ENCODE measurements at regions not wholly inside any gene's neighbourhood (a gene's known extent, or its start where the extent isn't known, plus 50 kb on each side); places are given as distances from the start of the nearest gene placed in this dataset.

- Histone ChIP-seq H3K9ac (ENCODE audit: low read length) (no peak overlapping the region), H3K27ac (ENCODE audit: low read depth, low read length) (no peak overlapping the region), H3K4me1 (ENCODE audit: control insufficient read depth, insufficient read depth, low read length) (no peaks in the 10 kb centered on the region)
These were observed 516.7 kb upstream of the MGMT start for GRCh38 chr10:128950159-128950915.

DNA sequence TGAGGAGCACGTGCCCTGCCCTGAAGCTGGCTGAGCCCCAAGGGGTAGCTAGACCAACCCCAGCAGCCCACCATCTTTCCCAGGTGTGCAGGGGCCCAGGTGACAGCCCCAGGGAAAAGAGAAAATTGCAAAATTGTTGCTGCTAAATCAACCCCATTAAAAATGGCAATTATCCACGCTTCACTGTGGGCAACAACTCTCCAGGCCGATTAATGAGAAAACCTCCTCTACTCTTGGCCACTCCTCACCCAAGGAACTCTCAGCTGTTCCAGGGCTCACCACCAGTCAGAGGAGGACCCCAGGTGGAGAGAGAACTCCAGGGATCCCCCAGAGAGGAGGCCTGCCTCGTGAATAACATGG is 516.1 kb upstream of the MGMT start:
- H3K4me1 ChIP-seq (ENCODE audit: control insufficient read depth, insufficient read depth, low read length) = no peaks in the 10 kb centered on the region

More at GRCh38 chr10:128950159-128950915, 516.7 kb upstream of the MGMT start:
- no peaks in the 10 kb centered on the region for H3K36me3 ChIP-seq (ENCODE audit: control insufficient read depth, insufficient read depth, low read length)
- no peaks in the 10 kb centered on the region for H3K27me3 ChIP-seq (ENCODE audit: control insufficient read depth, insufficient read depth, low read length)
- H3K4me3 ChIP-seq (ENCODE audit: low read length) = no peak overlapping the region

DNA sequence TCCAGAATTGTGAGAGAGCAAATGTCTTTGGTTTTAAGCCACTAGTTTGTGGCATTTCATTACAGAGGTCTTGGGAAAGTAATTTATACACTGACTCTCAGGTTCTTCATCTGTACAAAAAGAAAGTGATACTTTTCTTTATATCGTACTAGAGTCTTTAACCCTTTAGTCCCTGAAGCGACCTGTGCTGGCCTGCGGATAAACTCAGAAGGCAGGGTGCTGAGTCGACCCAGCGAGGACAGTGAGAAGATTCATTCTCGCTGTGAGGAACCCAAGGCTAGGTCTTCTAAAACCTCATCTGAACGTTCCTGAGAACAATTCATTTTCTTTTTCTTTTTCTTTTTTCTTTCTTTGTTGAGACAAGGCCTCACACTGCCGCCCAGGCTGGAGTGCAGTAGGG is 514.2 kb upstream of the MGMT start:
- H3K4me1 ChIP-seq (ENCODE audit: control insufficient read depth, insufficient read depth, low read length) = no peaks in the 10 kb centered on the region
- H3K27ac ChIP-seq (ENCODE audit: low read depth, low read length) = no peak overlapping the region
- H3K36me3 ChIP-seq (ENCODE audit: control insufficient read depth, insufficient read depth, low read length) = no peaks in the 10 kb centered on the region
- no peaks in the 10 kb centered on the region for H3K27me3 ChIP-seq (ENCODE audit: control insufficient read depth, insufficient read depth, low read length)
- H3K4me3 ChIP-seq (ENCODE audit: low read length) = no peak overlapping the region
- H3K9ac ChIP-seq (ENCODE audit: low read length) = no peak overlapping the region

More for the DNA sequence above, 516.1 kb upstream of the MGMT start:
- no peak overlapping the region for H3K27ac ChIP-seq (ENCODE audit: low read depth, low read length)
- no peaks in the 10 kb centered on the region for H3K27me3 ChIP-seq (ENCODE audit: control insufficient read depth, insufficient read depth, low read length)
- H3K36me3 ChIP-seq (ENCODE audit: control insufficient read depth, insufficient read depth, low read length) = no peaks in the 10 kb centered on the region
- H3K9ac ChIP-seq (ENCODE audit: low read length) = no peak overlapping the region
- H3K4me3 ChIP-seq (ENCODE audit: low read length) = no peak overlapping the region

GRCh38 chr10:128956149-128956548 is 510.9 kb upstream of the MGMT start:
- Histone ChIP-seq H3K36me3 (ENCODE audit: control insufficient read depth, insufficient read depth, low read length) (no peaks in the 10 kb centered on the region), H3K4me1 (ENCODE audit: control insufficient read depth, insufficient read depth, low read length) (no peaks in the 10 kb centered on the region), H3K4me3 (ENCODE audit: low read length) (no peak overlapping the region), H3K27me3 (ENCODE audit: control insufficient read depth, insufficient read depth, low read length) (no peaks in the 10 kb centered on the region), H3K27ac (ENCODE audit: low read depth, low read length) (no peak overlapping the region), H3K9ac (ENCODE audit: low read length) (no peak overlapping the region)

- Histone ChIP-seq H3K4me1 (ENCODE audit: control insufficient read depth, insufficient read depth, low read length) (no peaks in the 10 kb centered on the region), H3K4me3 (ENCODE audit: low read length) (no peak overlapping the region), H3K27ac (ENCODE audit: low read depth, low read length) (no peak overlapping the region), H3K27me3 (ENCODE audit: control insufficient read depth, insufficient read depth, low read length) (no peaks in the 10 kb centered on the region), H3K9ac (ENCODE audit: low read length) (no peak overlapping the region), H3K36me3 (ENCODE audit: control insufficient read depth, insufficient read depth, low read length) (no peaks in the 10 kb centered on the region)
These were observed 509.8 kb upstream of the MGMT start for GRCh38 chr10:128957221-128957620.

DNA sequence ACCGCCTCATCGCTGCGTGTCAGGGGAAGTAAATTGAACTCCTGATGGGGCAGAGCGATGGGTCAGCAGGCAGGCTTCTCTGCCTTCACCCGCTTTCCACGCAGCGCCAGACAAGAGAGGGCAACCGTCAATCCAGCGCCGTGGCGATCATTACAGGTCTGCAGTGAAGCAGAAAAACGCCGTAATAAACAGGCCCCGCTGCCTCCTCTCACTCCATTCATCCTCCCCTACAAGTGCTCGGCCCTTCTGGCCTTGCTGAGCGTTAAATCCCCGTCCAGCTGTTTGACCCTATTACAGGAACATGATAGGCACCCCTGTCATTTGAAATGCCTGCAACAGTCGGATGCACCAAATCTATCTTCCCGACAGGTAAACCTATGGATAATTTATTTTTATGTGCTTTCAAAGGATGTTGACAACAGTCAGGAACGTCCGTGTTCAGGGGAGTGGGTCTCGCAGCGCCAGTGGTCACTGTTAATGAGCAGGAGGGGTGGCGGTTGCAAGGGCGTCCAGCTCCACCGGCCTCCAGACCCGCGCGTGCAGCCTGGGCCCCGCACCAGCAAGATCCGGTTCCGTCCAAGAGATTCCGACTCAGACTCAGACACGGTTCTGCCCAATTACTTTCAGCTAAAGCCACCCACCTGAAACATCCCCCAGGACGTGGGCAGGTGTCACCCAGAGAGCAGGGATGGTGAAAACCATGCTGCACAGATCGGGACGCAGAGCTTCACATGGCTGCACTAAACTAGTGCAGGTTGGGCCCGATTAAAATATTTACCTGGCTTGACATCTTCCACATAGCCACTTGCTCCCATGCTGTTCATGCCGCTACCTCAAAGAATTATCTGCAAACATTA is 508.0 kb upstream of the MGMT start:
- Histone ChIP-seq H3K9ac (ENCODE audit: low read length) (no peak overlapping the region), H3K36me3 (ENCODE audit: control insufficient read depth, insufficient read depth, low read length) (no peaks in the 10 kb centered on the region), H3K4me1 (ENCODE audit: control insufficient read depth, insufficient read depth, low read length) (no peaks in the 10 kb centered on the region), H3K27ac (ENCODE audit: low read depth, low read length) (no peak overlapping the region), H3K27me3 (ENCODE audit: control insufficient read depth, insufficient read depth, low read length) (no peaks in the 10 kb centered on the region), H3K4me3 (ENCODE audit: low read length) (no peak overlapping the region)

- Histone ChIP-seq H3K27ac (ENCODE audit: low read depth, low read length) (no peak overlapping the region), H3K4me3 (ENCODE audit: low read length) (no peak overlapping the region), H3K27me3 (ENCODE audit: control insufficient read depth, insufficient read depth, low read length) (no peaks in the 10 kb centered on the region)
These were observed 507.3 kb upstream of the MGMT start for GRCh38 chr10:128959746-128960145.

DNA sequence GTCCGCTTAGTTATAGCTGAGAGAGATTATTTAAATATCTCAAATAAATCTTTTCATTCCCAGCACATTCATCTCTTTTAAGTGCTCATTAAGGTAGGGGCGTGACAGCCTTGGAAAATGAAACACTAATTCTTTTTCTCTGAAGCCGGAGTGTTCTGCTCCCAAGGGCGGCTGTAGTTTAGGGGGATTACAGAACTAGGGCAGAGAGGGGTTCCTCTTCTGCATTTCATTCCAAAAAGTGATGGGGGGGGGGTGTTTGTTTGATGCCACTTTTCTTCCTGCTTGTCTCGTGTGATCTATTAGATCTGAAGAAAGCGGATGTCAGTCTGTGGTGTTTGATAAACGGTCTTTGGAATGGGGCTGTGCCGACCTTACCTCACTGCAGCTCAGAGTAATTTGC is 506.5 kb upstream of the MGMT start:
- Histone ChIP-seq H3K4me1 (ENCODE audit: control insufficient read depth, insufficient read depth, low read length) (no peaks in the 10 kb centered on the region), H3K4me3 (ENCODE audit: low read length) (no peak overlapping the region), H3K36me3 (ENCODE audit: control insufficient read depth, insufficient read depth, low read length) (no peaks in the 10 kb centered on the region), H3K9ac (ENCODE audit: low read length) (no peak overlapping the region), H3K27ac (ENCODE audit: low read depth, low read length) (no peak overlapping the region), H3K27me3 (ENCODE audit: control insufficient read depth, insufficient read depth, low read length) (no peaks in the 10 kb centered on the region)

More at GRCh38 chr10:128959746-128960145, 507.3 kb upstream of the MGMT start:
- Histone ChIP-seq H3K36me3 (ENCODE audit: control insufficient read depth, insufficient read depth, low read length) (no peaks in the 10 kb centered on the region), H3K4me1 (ENCODE audit: control insufficient read depth, insufficient read depth, low read length) (no peaks in the 10 kb centered on the region), H3K9ac (ENCODE audit: low read length) (no peak overlapping the region)

DNA sequence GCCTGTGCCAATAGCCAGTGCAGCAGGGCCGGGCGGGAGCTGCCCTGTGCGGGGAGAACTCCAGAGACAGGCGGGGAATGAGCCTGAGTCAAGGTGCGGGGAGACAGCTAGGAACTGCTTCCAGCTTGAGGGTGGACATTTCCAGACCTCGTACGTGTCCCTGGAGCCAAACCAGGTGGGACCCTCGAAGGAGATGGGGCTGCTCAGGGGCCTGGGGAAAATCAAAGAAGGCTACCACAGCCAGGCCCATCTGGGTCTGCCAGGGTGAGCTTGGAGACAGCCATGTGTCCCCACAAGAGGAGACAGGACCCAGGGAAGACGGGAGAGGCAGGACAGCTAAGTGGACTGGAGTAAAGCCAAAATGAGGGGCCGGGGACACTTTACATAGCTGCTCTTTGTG is 504.9 kb upstream of the MGMT start:
- Histone ChIP-seq H3K4me3 (ENCODE audit: low read length) (no peak overlapping the region), H3K27ac (ENCODE audit: low read depth, low read length) (no peak overlapping the region), H3K27me3 (ENCODE audit: control insufficient read depth, insufficient read depth, low read length) (no peaks in the 10 kb centered on the region), H3K36me3 (ENCODE audit: control insufficient read depth, insufficient read depth, low read length) (no peaks in the 10 kb centered on the region), H3K9ac (ENCODE audit: low read length) (no peak overlapping the region), H3K4me1 (ENCODE audit: control insufficient read depth, insufficient read depth, low read length) (no peaks in the 10 kb centered on the region)

- Histone ChIP-seq H3K4me1 (ENCODE audit: control insufficient read depth, insufficient read depth, low read length) (no peaks in the 10 kb centered on the region), H3K27me3 (ENCODE audit: control insufficient read depth, insufficient read depth, low read length) (no peaks in the 10 kb centered on the region), H3K9ac (ENCODE audit: low read length) (no peak overlapping the region), H3K4me3 (ENCODE audit: low read length) (no peak overlapping the region), H3K36me3 (ENCODE audit: control insufficient read depth, insufficient read depth, low read length) (no peaks in the 10 kb centered on the region), H3K27ac (ENCODE audit: low read depth, low read length) (no peak overlapping the region)
These were observed 503.6 kb upstream of the MGMT start for GRCh38 chr10:128963211-128964099.

GRCh38 chr10:128964100-128964403 is 503.0 kb upstream of the MGMT start:
- Histone ChIP-seq H3K4me3 (ENCODE audit: low read length) (no peak overlapping the region), H3K27me3 (ENCODE audit: control insufficient read depth, insufficient read depth, low read length) (no peaks in the 10 kb centered on the region), H3K4me1 (ENCODE audit: control insufficient read depth, insufficient read depth, low read length) (no peaks in the 10 kb centered on the region), H3K36me3 (ENCODE audit: control insufficient read depth, insufficient read depth, low read length) (no peaks in the 10 kb centered on the region), H3K9ac (ENCODE audit: low read length) (no peak overlapping the region), H3K27ac (ENCODE audit: low read depth, low read length) (no peak overlapping the region)

GRCh38 chr10:128967980-128968756 is 498.9 kb upstream of the MGMT start:
- no peaks in the 10 kb centered on the region for H3K4me1 ChIP-seq (ENCODE audit: control insufficient read depth, insufficient read depth, low read length)

More at GRCh38 chr10:128967980-128968756, 498.9 kb upstream of the MGMT start:
- H3K4me3 ChIP-seq (ENCODE audit: low read length) = no peak overlapping the region
- no peaks in the 10 kb centered on the region for H3K36me3 ChIP-seq (ENCODE audit: control insufficient read depth, insufficient read depth, low read length)
- H3K9ac ChIP-seq (ENCODE audit: low read length) = no peak overlapping the region
- no peaks in the 10 kb centered on the region for H3K27me3 ChIP-seq (ENCODE audit: control insufficient read depth, insufficient read depth, low read length)
- no peak overlapping the region for H3K27ac ChIP-seq (ENCODE audit: low read depth, low read length)
